ENCODE measurements at regions not wholly inside any gene's neighbourhood (a gene's known extent, or its start where the extent isn't known, plus 50 kb on each side); places are given as distances from the start of the nearest gene placed in this dataset.

DNA sequence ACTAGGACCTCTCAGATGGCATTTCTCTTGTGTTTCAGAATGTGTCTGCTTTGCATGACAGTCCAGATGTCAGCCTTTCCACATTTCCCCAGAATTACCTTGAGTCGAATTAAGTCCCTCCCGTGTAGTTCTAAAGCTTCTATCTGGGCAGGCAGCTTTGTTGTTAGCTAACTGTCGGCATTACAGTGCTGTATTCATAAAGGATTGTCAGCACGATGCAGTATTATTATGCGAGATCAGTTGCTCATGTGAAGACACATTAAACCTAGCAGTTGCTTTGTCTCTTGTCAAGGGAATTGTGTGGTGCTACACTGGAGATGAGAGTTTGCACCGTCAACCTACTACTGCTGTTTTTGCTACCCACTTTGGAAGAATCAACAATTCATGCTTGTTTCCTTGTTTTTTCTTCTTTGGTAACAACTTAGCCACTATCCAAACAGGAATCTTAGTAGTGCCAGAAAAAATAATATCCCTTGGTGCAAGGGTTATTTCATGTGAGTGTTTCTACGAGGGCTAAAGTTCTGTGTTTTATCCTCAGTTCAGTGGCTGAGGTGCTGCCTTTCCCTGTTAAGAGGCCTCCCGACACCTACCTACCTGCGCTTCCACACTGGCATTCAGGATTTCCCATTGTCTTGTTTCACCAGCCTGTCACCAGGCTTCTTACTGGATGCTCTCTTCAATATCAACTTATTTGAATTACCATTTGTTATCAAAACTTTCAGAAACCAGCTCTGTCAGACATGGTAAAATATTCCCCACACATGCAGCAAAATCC is 297.9 kb upstream of the G2E3 start:
- Mint-ChIP-seq H3K27me3 (ENCODE audit: low read depth) (no peaks in the 10 kb centered on the region), H3K4me1 (no peaks in the 10 kb centered on the region), H3K9me3 (peaks cover 13% of the 10 kb centered on the region), H3K4me3 (no peak overlapping the region), H3K27ac (no peak overlapping the region), H3K36me3 (ENCODE audit: low read depth) (no peaks in the 10 kb centered on the region)
- TF ChIP-seq, protein P1, sequence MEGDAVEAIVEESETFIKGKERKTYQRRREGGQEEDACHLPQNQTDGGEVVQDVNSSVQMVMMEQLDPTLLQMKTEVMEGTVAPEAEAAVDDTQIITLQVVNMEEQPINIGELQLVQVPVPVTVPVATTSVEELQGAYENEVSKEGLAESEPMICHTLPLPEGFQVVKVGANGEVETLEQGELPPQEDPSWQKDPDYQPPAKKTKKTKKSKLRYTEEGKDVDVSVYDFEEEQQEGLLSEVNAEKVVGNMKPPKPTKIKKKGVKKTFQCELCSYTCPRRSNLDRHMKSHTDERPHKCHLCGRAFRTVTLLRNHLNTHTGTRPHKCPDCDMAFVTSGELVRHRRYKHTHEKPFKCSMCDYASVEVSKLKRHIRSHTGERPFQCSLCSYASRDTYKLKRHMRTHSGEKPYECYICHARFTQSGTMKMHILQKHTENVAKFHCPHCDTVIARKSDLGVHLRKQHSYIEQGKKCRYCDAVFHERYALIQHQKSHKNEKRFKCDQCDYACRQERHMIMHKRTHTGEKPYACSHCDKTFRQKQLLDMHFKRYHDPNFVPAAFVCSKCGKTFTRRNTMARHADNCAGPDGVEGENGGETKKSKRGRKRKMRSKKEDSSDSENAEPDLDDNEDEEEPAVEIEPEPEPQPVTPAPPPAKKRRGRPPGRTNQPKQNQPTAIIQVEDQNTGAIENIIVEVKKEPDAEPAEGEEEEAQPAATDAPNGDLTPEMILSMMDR (IDR thresholded peaks at IDR 0.05; ENCODE audit: unreplicated experiment in 3 of 3), result no peak

DNA sequence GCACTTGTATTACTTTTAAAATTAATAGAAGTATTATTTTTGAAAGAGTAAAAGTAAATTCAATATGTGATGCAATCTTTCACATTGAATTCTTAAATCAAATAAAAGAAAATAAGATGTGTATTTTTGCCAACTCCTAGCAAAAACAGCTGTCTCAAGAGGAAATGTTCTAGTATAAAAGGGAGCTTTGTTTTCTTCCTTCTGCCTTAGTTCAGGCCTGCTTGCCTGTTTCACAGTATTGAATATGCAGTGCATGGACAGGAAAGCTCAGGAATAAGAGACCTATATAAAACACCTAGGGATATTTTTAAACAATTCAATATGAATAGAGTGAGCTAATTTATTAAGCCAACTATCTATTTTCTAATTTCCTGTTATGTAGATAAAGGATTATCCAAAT is 294.8 kb upstream of the G2E3 start:
- Mint-ChIP-seq H3K27ac (no peak overlapping the region), H3K9me3 (no peaks in the 10 kb centered on the region), H3K36me3 (ENCODE audit: low read depth) (no peaks in the 10 kb centered on the region), H3K27me3 (ENCODE audit: low read depth) (no peaks in the 10 kb centered on the region), H3K4me3 (no peak overlapping the region), H3K4me1 (no peaks in the 10 kb centered on the region)
- TF ChIP-seq, protein P1 (IDR thresholded peaks at IDR 0.05; ENCODE audit: unreplicated experiment in 3 of 3), result no peak

DNA sequence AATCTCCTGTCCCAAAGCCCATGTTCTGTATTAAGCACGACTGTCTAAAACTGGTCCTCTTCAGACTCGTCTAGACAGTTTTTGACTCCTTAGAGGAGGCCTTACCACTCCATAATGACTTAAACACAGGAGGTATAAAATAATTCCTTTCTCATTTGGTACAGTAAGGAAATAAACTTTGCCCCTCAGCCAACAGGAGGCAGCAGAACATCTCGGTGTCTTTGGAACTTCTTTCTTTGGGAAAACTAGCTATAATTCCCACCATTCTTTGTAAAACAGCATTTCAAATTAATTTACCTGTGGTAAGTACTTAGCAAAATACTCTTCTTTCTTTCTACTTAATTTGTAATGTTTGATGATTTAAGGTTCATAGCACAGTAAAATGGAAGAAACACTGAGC is 292.7 kb upstream of the G2E3 start:
- H3K27ac Mint-ChIP-seq, result no peak overlapping the region
- no peaks in the 10 kb centered on the region for H3K36me3 Mint-ChIP-seq (ENCODE audit: low read depth)
- H3K9me3 Mint-ChIP-seq, result no peaks in the 10 kb centered on the region
- no peaks in the 10 kb centered on the region for H3K27me3 Mint-ChIP-seq (ENCODE audit: low read depth)
- TF ChIP-seq, protein P1 (IDR thresholded peaks at IDR 0.05; ENCODE audit: unreplicated experiment in 3 of 3), result no peak
- no peak overlapping the region for H3K4me3 Mint-ChIP-seq
- H3K4me1 Mint-ChIP-seq, result peaks cover 8% of the 10 kb centered on the region

DNA sequence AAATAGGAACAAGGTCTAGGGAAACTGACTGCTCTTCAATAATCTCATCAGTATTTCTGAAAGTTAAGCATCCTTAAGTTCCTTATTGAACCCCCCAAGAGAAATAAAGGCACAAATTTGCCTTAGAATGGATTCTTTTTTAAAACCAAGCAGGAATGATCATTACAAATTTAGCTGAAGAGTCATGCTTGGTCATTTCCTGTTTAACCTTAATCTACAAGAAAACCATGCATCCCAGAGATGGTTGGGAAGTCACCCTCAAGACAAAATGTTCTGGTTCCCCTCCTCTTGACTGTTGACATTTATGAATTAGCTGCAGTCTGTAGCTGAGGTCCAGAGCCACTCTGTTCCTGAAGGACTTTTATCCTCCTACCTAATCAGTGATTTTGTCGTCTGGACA is 291.8 kb upstream of the G2E3 start:
- no peaks in the 10 kb centered on the region for H3K36me3 Mint-ChIP-seq (ENCODE audit: low read depth)
- TF ChIP-seq, protein P1 (IDR thresholded peaks at IDR 0.05; ENCODE audit: unreplicated experiment in 3 of 3), result no peak
- no peaks in the 10 kb centered on the region for H3K27me3 Mint-ChIP-seq (ENCODE audit: low read depth)
- H3K4me1 Mint-ChIP-seq, result peaks cover 17% of the 10 kb centered on the region
- no peaks in the 10 kb centered on the region for H3K9me3 Mint-ChIP-seq
- H3K27ac Mint-ChIP-seq, result no peak overlapping the region
- H3K4me3 Mint-ChIP-seq, result no peak overlapping the region

DNA sequence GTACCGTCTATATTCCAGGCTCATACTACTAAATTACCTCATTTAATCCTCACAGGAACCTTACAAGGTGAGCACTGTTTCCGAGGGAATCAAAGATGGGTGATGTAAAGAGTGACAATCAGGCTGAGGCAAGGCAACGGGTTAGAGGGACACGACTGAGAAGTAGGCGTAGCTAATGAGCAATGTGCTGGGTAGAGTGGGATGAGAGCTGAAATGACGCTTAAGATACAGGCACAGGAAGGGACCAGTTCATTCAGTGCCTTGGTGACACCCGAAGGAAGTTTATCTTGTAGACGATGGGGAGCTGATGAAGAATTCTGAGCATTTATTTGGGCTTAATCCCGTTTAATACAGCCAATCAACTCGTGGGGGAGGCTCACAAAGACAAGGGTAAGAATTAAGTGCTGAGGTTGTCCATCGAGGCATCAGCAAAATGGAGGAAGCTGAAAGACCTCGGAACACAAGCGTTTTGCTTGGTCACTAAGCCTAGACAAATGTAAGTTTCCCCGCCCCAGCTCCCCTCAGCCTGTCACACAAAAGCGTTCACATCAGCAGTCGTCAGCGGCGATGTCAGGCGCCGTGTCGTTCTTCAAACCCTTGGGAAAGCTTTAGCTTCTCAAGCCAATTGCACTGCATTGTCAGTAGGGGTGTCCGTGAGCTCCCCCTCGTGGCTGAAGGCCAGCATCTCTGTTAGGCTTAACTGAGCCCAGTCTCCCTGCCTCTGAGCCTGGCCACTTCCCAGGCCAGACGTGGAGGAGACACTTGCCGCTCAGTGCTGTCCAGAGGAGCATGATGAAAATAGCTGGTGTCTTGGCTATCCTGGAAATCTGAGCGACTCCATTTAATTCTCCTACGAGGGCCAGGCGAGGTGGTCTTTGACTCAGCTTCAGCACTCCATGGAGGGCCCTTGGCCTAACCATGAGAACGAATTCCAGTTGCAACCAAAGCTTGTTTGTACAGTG is 288.5 kb upstream of the G2E3 start:
- peaks cover 26% of the 10 kb centered on the region for H3K4me1 Mint-ChIP-seq
- no peaks in the 10 kb centered on the region for H3K36me3 Mint-ChIP-seq (ENCODE audit: low read depth)
- TF ChIP-seq, protein P1 (IDR thresholded peaks at IDR 0.05; ENCODE audit: unreplicated experiment in 3 of 3), result peak; percentile 79 to 86 (median 82)
- H3K4me3 Mint-ChIP-seq, result peak overlapping the region; percentile 64 to 76 (median 72)
- no peaks in the 10 kb centered on the region for H3K27me3 Mint-ChIP-seq (ENCODE audit: low read depth)
- H3K9me3 Mint-ChIP-seq, result no peaks in the 10 kb centered on the region
- H3K27ac Mint-ChIP-seq, result no peak overlapping the region

Measured in nephron (organoid).